Activated CD4-positive, CD25-positive, alpha-beta regulatory T cell (primary cell): ENCODE measurements at regions not wholly inside any gene's neighbourhood (a gene's known extent, or its start where the extent isn't known, plus 50 kb on each side); places are given as distances from the start of the nearest gene placed in this dataset.
"Not testable (repeated sequence)": the region's sequence is repeated elsewhere in the genome, so short reads cannot be mapped to it uniquely, and the experiment has no call there.

Source experiments
- DNase-seq, 4 experiments: peaks; one replicate each; lab custom pipeline; 2025; lab: John Stamatoyannopoulos, UW

DNA sequence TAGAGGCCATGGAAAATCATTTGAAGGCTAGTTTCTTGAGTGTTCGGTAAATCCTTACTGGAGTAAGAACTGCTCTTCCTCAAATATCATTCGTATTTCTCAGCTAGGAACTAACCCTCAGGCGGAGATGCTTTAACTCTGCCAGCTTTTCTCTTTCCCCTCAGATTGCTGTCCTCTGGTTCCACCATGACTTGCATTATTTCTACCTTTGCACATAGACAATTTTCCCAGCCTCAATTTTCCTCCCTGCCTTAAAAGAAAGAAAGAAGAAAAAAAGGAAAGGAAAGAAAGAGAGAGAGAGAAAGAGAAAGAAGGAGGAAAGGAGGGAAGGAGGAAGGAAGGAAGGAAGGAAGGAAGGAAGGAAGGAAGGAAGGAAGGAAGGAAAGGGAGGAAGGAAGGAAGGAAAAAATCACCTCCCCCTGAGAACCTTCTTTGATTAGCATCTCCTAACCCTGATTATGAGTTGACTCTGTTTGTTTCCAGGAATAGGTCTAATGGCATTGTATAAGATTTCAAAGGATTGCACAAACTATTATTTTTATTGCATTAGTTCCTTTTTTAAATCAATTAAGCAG is 123.3 kb upstream of the FAM204A start:
- DNase-seq, result no peak

- DNase-seq, result no peak
These were observed 121.6 kb upstream of the FAM204A start for GRCh38 chr10:118463740-118464139.

- DNase-seq, result no peak
These were observed 120.3 kb upstream of the FAM204A start for GRCh38 chr10:118462401-118462800.

DNA sequence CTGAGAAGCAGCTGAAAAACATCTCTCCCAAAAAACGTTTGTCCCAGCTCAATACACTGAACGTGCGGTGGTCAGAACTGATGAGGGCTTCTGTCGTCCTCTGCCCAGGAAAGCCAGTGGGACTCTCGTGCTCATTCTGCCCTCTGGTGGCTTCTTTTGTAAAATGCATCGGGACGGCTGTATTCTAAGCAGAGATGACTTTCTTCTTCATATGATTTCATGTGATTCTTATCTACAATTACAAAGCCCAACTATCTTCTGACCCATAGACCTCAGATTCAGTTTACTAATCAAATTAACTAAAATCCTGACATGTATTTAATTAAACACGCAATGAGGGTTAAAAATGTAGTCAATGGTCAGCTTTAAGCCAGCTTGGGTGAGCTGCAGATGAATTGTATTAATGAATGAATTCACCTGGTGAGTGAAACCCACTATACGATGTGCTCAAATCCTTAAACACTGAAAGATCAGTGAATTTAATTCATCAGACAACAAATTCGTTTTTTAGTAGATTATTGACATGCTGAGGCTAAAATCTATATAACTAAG is 117.6 kb upstream of the FAM204A start:
- peak in 3 of 4 experiments; percentile 2 to 22 (median 4) for DNase-seq

- no peak for DNase-seq
These were observed 117.0 kb upstream of the FAM204A start for GRCh38 chr10:118458957-118459641.

GRCh38 chr10:118457824-118458428 is 115.8 kb upstream of the FAM204A start:
- DNase-seq, result no peak

DNA sequence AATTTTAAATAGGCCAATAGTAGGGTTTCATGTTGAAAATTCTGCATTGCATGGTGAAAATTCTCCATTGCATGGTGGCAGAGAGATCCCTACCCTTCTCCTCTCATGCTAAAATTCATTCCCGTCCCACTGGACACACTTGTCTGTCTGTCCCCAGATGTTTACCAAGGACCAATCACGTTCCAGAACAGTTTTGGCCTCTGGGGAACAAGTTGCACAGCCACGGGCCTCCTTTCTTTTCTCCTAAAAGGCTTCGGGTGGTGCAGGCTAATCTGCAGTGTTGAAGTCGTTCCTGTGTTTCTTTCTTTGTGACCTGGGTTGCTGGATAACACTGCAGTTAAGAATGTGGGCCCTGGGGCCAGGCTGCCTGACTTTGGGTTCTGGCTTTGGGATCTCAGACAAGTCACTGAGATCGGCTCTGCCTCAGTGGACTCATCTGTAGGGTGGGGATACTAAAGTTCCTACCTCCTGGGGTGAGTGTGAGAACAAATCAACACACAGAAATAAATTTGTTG is 113.1 kb upstream of the FAM204A start:
- DNase-seq, result no peak

DNA sequence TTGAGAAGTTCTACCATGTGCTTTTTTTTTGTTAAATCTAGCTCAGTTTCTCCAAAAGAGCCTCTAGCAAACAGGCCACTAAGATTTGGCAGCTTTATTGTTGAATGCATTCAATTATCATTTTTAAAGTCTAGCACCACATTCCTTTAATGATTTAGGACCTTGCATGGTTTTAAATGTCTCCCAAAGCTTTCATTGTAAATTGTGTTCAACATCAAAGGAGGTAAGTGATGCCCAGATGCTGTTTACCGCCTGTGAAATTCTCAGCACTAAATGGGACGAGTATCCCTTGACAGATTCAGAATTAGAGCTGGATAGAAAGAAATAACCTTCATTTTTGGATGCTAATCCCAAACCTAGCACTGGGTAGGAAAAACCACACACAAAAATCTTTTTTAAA is 112.1 kb upstream of the FAM204A start:
- no peak for DNase-seq

DNA sequence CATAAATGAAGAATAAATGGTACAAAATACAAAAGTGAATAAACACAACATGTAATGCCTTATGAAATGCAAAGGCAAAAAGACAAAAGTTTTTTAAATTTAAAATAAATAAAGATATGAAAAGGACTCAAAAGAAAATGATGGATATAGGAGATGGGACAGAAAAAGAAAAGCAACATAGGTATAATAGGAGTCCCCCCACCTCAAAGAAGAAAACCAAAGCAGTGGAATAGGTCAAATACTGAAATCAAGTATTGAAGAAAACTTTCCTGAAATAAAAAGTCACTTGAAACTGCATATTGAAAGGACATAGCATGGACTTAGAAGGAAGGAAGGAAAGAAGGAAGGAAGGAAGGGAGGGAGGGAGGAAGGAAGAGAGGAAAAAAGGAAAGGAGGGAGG is 110.0 kb upstream of the FAM204A start:
- DNase-seq, result no peak

DNA sequence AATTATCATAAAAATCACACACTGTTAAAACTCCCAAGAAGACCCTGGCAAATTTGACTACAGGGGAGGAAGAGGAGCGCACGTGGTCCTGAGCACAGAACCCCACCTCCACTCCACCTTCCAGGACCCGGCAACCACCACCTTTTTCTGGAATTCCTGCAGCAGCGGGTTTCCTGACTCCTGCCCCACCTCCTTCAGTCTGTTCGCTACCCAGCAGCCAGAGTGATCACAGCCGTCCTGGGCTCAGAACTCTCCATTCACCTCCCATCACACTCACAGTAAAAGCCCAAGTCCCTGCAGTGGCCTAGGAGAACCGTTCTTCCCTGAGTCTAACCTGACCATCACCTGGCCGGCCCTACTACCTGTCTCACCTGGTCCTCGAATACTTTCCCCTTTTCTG is 107.4 kb upstream of the FAM204A start:
- no peak for DNase-seq

DNA sequence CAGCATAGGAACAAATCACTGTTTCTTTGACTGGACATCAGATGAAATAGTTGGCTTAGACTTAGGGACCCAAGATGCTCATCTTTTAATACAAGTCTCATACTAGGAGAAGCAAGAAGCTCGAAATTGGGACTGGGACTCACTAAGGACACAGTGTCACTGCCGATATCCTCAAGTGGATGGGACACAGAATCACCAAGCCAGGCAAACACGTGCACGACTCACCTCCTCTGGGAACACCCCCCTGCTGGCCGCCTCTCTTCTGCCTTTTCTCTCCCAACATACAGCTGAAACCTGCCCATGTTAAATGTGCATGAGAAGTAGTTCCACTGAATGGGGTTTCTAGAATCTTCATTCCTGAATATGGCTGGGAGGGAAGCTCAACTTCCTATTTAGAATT is 106.6 kb upstream of the FAM204A start:
- no peak for DNase-seq

DNA sequence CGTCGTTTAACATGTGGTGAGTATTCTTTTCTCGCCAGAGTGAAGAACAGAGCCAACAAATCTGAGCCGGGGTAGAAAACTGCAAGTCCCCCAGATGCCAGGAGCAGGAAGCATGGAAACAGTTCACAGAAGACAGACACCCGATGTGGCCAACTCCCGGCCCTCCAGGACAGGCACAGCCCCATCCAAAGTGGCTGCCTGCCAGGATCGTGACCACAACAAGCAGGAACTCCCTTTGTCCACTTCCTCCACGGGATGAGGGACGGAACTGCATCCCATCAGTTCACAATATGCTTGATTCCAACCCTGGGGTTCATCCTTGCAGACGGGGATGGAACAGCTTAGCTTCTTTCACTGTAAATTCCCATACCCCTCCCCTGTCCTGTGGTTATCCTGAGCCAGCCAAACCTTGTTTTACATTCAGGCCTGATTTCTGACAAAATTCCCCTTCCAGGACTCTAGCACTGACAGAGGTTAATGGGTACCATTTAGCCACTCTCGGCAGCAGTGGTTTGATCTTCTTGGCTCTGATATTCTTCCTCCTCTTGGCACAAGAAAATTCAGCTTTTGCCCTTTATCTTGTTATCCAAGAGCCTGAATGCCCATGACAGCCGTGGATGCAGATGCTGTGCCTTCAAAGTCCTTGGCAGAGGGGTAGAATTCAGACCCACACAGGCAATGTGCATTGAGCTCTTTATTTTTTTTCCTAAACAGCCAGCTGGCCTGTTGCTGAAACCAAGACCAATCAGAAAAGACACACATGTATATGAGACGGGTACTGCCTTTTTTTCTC is 105.5 kb upstream of the FAM204A start:
- DNase-seq, result no peak

DNA sequence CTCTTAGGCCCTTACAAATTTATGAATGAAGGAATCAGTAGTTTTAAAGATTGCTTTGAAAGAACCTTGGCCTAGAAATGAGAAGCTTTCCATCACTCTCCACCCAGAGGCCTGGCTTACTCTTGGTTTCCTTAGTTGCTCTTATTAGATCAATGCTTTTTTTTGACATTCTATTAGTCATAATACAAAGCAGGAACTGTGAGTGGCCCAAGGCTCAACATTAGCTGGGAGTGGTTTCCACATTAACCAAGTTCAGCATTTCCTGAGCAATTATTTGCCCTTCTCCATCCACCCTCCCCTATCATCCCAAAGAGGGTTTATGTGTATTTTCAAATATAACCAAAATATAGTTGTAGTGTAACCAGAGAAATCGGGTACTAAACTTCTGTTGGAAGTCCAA is 103.4 kb upstream of the FAM204A start:
- no peak for DNase-seq

- no peak for DNase-seq
These were observed 101.9 kb upstream of the FAM204A start for GRCh38 chr10:118444069-118444468.

- no peak for DNase-seq
These were observed 99.9 kb upstream of the FAM204A start for GRCh38 chr10:118442032-118442431.

GRCh38 chr10:118439824-118440223 is 97.7 kb upstream of the FAM204A start:
- DNase-seq, result no peak

GRCh38 chr10:118436742-118437141 is 94.6 kb upstream of the FAM204A start:
- no peak for DNase-seq

DNA sequence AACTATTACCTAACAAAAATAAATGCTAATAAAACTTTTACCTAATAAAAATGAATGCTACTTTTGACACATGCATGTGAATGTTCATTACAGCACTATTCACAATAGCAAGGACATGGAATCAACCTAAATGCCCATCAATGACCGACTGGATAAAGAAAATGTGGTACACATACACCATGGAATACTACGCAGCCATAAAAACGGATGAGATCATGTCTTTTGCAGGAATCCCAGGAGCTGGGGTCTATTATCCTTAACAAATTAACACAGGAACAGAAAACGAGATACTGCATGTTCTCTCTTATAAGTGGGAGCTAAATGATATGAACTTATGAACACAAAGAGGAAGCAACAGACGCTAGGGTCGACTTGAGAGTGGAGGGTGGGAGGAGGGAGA is 88.1 kb upstream of the FAM204A start:
- no peak for DNase-seq

GRCh38 chr10:118423800-118424442 is 81.8 kb upstream of the FAM204A start:
- peak; percentile 4 to 18 (median 10) for DNase-seq

GRCh38 chr10:118422241-118422640 is 80.1 kb upstream of the FAM204A start:
- DNase-seq, result no peak

DNA sequence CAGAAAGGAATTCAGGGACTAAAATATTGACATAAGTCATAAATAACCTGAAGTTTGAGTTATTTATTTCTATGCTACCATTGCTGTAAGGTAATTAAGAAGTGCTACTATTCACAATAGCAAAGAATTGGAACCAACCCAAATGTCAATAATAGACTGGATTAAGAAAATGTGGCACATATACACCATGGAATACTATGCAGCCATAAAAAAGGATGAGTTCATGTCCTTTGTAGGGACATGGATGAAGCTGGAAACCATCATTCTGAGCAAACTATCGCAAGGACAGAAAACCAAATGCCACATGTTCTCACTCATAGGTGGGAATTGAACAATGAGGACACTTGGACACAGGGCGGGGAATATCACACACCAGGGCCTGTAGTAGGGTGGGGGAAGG is 77.9 kb upstream of the FAM204A start:
- not testable (repeated sequence) for DNase-seq

GRCh38 chr10:118412932-118413331 is 70.8 kb upstream of the FAM204A start:
- no peak for DNase-seq
